ENCODE measurements at regions not wholly inside any gene's neighbourhood (a gene's known extent, or its start where the extent isn't known, plus 50 kb on each side); places are given as distances from the start of the nearest gene placed in this dataset.

DNA sequence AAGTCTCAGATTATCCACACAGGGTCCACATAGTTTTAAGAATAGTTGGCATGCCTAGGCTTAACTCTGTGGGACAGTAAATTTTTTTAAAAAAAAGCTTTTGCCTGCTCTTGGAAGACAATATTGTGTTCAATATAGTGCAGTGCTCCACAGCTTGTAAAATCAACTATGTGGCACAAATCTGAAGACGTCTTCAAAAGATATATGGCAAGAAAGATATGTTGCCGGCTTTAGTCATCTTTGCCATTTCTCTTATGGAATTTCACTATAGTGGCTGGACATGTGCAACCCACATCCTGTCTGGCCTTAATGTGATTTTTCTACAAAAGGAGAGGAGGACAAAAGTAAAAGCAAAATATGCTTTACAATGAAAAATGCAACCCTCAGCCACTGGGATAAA is 90.5 kb downstream of the MGST1 start:
- H3K9me3 ChIP-seq (ENCODE audit: control insufficient read depth, insufficient read depth, low read depth, low read length), result no peaks in the 10 kb centered on the region
- H2AFZ ChIP-seq (ENCODE audit: low read length), result no peak overlapping the region
- no peaks in the 10 kb centered on the region for H3K79me2 ChIP-seq (ENCODE audit: control insufficient read depth, insufficient read depth, low read length)
- no peak overlapping the region for H3K27ac ChIP-seq (ENCODE audit: insufficient read depth, low read length)
- no peaks in the 10 kb centered on the region for H3K27me3 ChIP-seq (ENCODE audit: control insufficient read depth, insufficient read depth, low read length)
- H3K9ac ChIP-seq (ENCODE audit: insufficient read depth, low read length), result no peak overlapping the region
- no peaks in the 10 kb centered on the region for H3K4me1 ChIP-seq (ENCODE audit: control insufficient read depth, extremely low read depth, insufficient read depth, low read length)
- no peak overlapping the region for H3K4me3 ChIP-seq (replicated peaks in 1 of 4; ENCODE audit: control extremely low read depth in 1 of 4, insufficient read depth in 1 of 4, low read depth in 3 of 4, low read length in 4 of 4)
- no peaks in the 10 kb centered on the region for H3K36me3 ChIP-seq (ENCODE audit: control insufficient read depth, insufficient read depth, low read length)
- no peaks in the 10 kb centered on the region for H4K20me1 ChIP-seq (ENCODE audit: control insufficient read depth, extremely low read depth, insufficient read depth, low read length)
- no peak for TF ChIP-seq CTCF (conservative IDR thresholded peaks at IDR 0.05 in 1 of 2, IDR thresholded peaks at IDR 0.05 in 1 of 2; ENCODE audit: low read depth in 1 of 2, low read length in 2 of 2)
- no peak for TF ChIP-seq EZH2 (IDR thresholded peaks at IDR 0.05; ENCODE audit: low read length, missing control alignments)
- no peak for DNase-seq (ENCODE audit: low read depth in 2 of 2)
- H3K4me2 ChIP-seq (ENCODE audit: extremely low read depth, insufficient read depth, low read length), result no peak overlapping the region

GRCh38 chr12:16449459-16449858 is 102.0 kb downstream of the MGST1 start:
- H3K36me3 ChIP-seq (ENCODE audit: control insufficient read depth, insufficient read depth, low read length), result no peaks in the 10 kb centered on the region
- H4K20me1 ChIP-seq (ENCODE audit: control insufficient read depth, extremely low read depth, insufficient read depth, low read length), result no peaks in the 10 kb centered on the region
- TF ChIP-seq EZH2 (IDR thresholded peaks at IDR 0.05; ENCODE audit: low read length, missing control alignments) (no peak), CTCF (conservative IDR thresholded peaks at IDR 0.05 in 1 of 2, IDR thresholded peaks at IDR 0.05 in 1 of 2; ENCODE audit: low read depth in 1 of 2, low read length in 2 of 2) (no peak)
- H3K4me1 ChIP-seq (ENCODE audit: control insufficient read depth, extremely low read depth, insufficient read depth, low read length), result no peaks in the 10 kb centered on the region
- H3K9me3 ChIP-seq (ENCODE audit: control insufficient read depth, insufficient read depth, low read depth, low read length), result no peaks in the 10 kb centered on the region
- H3K27me3 ChIP-seq (ENCODE audit: control insufficient read depth, insufficient read depth, low read length), result no peaks in the 10 kb centered on the region
- no peak overlapping the region for H3K4me3 ChIP-seq (replicated peaks in 1 of 4; ENCODE audit: control extremely low read depth in 1 of 4, insufficient read depth in 1 of 4, low read depth in 3 of 4, low read length in 4 of 4)
- H2AFZ ChIP-seq (ENCODE audit: low read length), result no peak overlapping the region
- no peaks in the 10 kb centered on the region for H3K79me2 ChIP-seq (ENCODE audit: control insufficient read depth, insufficient read depth, low read length)
- H3K4me2 ChIP-seq (ENCODE audit: extremely low read depth, insufficient read depth, low read length), result no peak overlapping the region
- no peak for DNase-seq (ENCODE audit: low read depth in 2 of 2)
- no peak overlapping the region for H3K27ac ChIP-seq (ENCODE audit: insufficient read depth, low read length)
- no peak overlapping the region for H3K9ac ChIP-seq (ENCODE audit: insufficient read depth, low read length)

- Histone ChIP-seq H3K4me1 (ENCODE audit: control insufficient read depth, extremely low read depth, insufficient read depth, low read length) (no peaks in the 10 kb centered on the region), H3K4me3 (replicated peaks in 1 of 4; ENCODE audit: control extremely low read depth in 1 of 4, insufficient read depth in 1 of 4, low read depth in 3 of 4, low read length in 4 of 4) (no peak overlapping the region), H3K9me3 (ENCODE audit: control insufficient read depth, insufficient read depth, low read depth, low read length) (no peaks in the 10 kb centered on the region), H3K4me2 (ENCODE audit: extremely low read depth, insufficient read depth, low read length) (no peak overlapping the region), H3K36me3 (ENCODE audit: control insufficient read depth, insufficient read depth, low read length) (no peaks in the 10 kb centered on the region), H4K20me1 (ENCODE audit: control insufficient read depth, extremely low read depth, insufficient read depth, low read length) (no peaks in the 10 kb centered on the region), H2AFZ (ENCODE audit: low read length) (no peak overlapping the region), H3K27ac (ENCODE audit: insufficient read depth, low read length) (no peak overlapping the region), H3K27me3 (ENCODE audit: control insufficient read depth, insufficient read depth, low read length) (no peaks in the 10 kb centered on the region), H3K9ac (ENCODE audit: insufficient read depth, low read length) (no peak overlapping the region), H3K79me2 (ENCODE audit: control insufficient read depth, insufficient read depth, low read length) (no peaks in the 10 kb centered on the region)
- TF ChIP-seq CTCF (conservative IDR thresholded peaks at IDR 0.05 in 1 of 2, IDR thresholded peaks at IDR 0.05 in 1 of 2; ENCODE audit: low read depth in 1 of 2, low read length in 2 of 2) (no peak), EZH2 (IDR thresholded peaks at IDR 0.05; ENCODE audit: low read length, missing control alignments) (no peak)
- no peak for DNase-seq (ENCODE audit: low read depth in 2 of 2)
Measured at GRCh38 chr12:16453319-16453718, 105.9 kb downstream of the MGST1 start.
